Daoy (cell line): ENCODE measurements at regions not wholly inside any gene's neighbourhood (a gene's known extent, or its start where the extent isn't known, plus 50 kb on each side); places are given as distances from the start of the nearest gene placed in this dataset.
"Not testable (repeated sequence)": the region's sequence is repeated elsewhere in the genome, so short reads cannot be mapped to it uniquely, and the experiment has no call there.

Source experiments
- DNase-seq: peaks from one replicate; pipeline ENCODE4 v3.0.0-alpha.2; 2015; ENCODE audit warnings: low read depth

GRCh38 chrX:45681891-45682290, 481.2 kb upstream of the DIPK2B start:
- DNase-seq, result no peak

GRCh38 chrX:45669715-45670340, 469.2 kb upstream of the DIPK2B start:
- DNase-seq, result peak; percentile 30

GRCh38 chrX:45668686-45669443, 468.2 kb upstream of the DIPK2B start:
- DNase-seq, result peak; percentile 88

GRCh38 chrX:45667666-45668065, 467.0 kb upstream of the DIPK2B start:
- peak; percentile 8 for DNase-seq

GRCh38 chrX:45664727-45665290, 464.1 kb upstream of the DIPK2B start:
- no peak for DNase-seq

- DNase-seq, result no peak
Observed at GRCh38 chrX:45660477-45660876, 459.8 kb upstream of the DIPK2B start.

GRCh38 chrX:45633419-45633818, 432.7 kb upstream of the DIPK2B start:
- no peak for DNase-seq

- no peak for DNase-seq
Observed at GRCh38 chrX:45632506-45632905, 431.8 kb upstream of the DIPK2B start.

GRCh38 chrX:45630078-45630477, 429.4 kb upstream of the DIPK2B start:
- DNase-seq, result no peak

GRCh38 chrX:45628041-45628440, 427.4 kb upstream of the DIPK2B start:
- DNase-seq, result no peak

- DNase-seq, result peak; percentile 49
Observed at GRCh38 chrX:45623266-45623665, 422.6 kb upstream of the DIPK2B start.

- peak; percentile 2 for DNase-seq
Observed at GRCh38 chrX:45622538-45622937, 421.9 kb upstream of the DIPK2B start.

- no peak for DNase-seq
Observed at GRCh38 chrX:45622042-45622423, 421.4 kb upstream of the DIPK2B start.

- peak; percentile 55 for DNase-seq
Observed at GRCh38 chrX:45621376-45622041, 420.8 kb upstream of the DIPK2B start.

GRCh38 chrX:45619290-45619689, 418.6 kb upstream of the DIPK2B start:
- no peak for DNase-seq

GRCh38 chrX:45615591-45615990, 414.9 kb upstream of the DIPK2B start:
- DNase-seq, result not testable (repeated sequence)

GRCh38 chrX:45614853-45615252, 414.2 kb upstream of the DIPK2B start:
- DNase-seq, result no peak

- no peak for DNase-seq
Observed at GRCh38 chrX:45602151-45602550, 401.5 kb upstream of the DIPK2B start.

GRCh38 chrX:45601052-45601451, 400.4 kb upstream of the DIPK2B start:
- DNase-seq, result no peak

- no peak for DNase-seq
Observed at GRCh38 chrX:45598861-45599260, 398.2 kb upstream of the DIPK2B start.

GRCh38 chrX:45596188-45596808, 395.6 kb upstream of the DIPK2B start:
- DNase-seq, result no peak

- DNase-seq, result no peak
Observed at GRCh38 chrX:45592101-45592500, 391.4 kb upstream of the DIPK2B start.
